ENCODE measurements at regions not wholly inside any gene's neighbourhood (a gene's known extent, or its start where the extent isn't known, plus 50 kb on each side); places are given as distances from the start of the nearest gene placed in this dataset.

DNA sequence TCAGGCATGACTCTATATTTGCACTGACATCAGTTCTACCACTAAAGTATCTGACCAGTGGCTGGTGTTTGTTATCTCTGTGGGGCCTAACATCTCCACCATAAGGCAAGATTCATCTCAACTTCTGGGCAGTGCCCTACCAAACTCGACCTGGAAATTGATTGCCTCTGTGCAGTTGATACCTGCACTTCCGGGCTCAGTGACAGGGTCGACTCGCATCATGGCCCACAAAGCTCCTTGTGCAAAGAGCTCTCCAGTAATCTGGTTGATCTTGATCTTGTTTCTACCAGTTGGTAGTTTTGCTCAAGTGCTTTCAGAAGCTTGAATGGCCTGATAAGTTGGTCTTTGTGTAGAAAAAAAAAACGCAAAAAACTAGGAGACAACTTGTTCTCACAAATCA lies 501.1 kb upstream of the JAG1 start:
- TF ChIP-seq POLR2A (IDR thresholded peaks at IDR 0.05; ENCODE audit: low read depth, low read length), result no peak
- TF ChIP-seq, protein P1, sequence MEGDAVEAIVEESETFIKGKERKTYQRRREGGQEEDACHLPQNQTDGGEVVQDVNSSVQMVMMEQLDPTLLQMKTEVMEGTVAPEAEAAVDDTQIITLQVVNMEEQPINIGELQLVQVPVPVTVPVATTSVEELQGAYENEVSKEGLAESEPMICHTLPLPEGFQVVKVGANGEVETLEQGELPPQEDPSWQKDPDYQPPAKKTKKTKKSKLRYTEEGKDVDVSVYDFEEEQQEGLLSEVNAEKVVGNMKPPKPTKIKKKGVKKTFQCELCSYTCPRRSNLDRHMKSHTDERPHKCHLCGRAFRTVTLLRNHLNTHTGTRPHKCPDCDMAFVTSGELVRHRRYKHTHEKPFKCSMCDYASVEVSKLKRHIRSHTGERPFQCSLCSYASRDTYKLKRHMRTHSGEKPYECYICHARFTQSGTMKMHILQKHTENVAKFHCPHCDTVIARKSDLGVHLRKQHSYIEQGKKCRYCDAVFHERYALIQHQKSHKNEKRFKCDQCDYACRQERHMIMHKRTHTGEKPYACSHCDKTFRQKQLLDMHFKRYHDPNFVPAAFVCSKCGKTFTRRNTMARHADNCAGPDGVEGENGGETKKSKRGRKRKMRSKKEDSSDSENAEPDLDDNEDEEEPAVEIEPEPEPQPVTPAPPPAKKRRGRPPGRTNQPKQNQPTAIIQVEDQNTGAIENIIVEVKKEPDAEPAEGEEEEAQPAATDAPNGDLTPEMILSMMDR (conservative IDR thresholded peaks at IDR 0.05; ENCODE audit: low read depth, low read length), result no peak
- no peak for TF ChIP-seq BHLHE40 (IDR thresholded peaks at IDR 0.05; ENCODE audit: low read depth, low read length)
- no peak for TF ChIP-seq MXI1 (IDR thresholded peaks at IDR 0.05; ENCODE audit: borderline replicate concordance, low read depth, low read length)
- no peak for TF ChIP-seq RAD21 (IDR thresholded peaks at IDR 0.05; ENCODE audit: low read length)
- TF ChIP-seq, protein P2, sequence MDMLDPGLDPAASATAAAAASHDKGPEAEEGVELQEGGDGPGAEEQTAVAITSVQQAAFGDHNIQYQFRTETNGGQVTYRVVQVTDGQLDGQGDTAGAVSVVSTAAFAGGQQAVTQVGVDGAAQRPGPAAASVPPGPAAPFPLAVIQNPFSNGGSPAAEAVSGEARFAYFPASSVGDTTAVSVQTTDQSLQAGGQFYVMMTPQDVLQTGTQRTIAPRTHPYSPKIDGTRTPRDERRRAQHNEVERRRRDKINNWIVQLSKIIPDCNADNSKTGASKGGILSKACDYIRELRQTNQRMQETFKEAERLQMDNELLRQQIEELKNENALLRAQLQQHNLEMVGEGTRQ (IDR thresholded peaks at IDR 0.05; ENCODE audit: low read depth, low read length), result no peak
- TF ChIP-seq SMC3 (IDR thresholded peaks at IDR 0.05; ENCODE audit: low read depth, low read length), result no peak
- no peak for TF ChIP-seq RFX5 (IDR thresholded peaks at IDR 0.05; ENCODE audit: low read depth, low read length)
- no peak for TF ChIP-seq RCOR1 (IDR thresholded peaks at IDR 0.05; ENCODE audit: insufficient replicate concordance, low read length)
- no peak for TF ChIP-seq MAZ (IDR thresholded peaks at IDR 0.05; ENCODE audit: borderline replicate concordance, low read depth, low read length)
- no peak for TF ChIP-seq MAFK (IDR thresholded peaks at IDR 0.05; ENCODE audit: low read depth, low read length)
